ENCODE measurements at regions not wholly inside any gene's neighbourhood (a gene's known extent, or its start where the extent isn't known, plus 50 kb on each side); places are given as distances from the start of the nearest gene placed in this dataset.
A peak's percentile ranks its signal among the peaks of the same experiment; 100 is the strongest.

DNA sequence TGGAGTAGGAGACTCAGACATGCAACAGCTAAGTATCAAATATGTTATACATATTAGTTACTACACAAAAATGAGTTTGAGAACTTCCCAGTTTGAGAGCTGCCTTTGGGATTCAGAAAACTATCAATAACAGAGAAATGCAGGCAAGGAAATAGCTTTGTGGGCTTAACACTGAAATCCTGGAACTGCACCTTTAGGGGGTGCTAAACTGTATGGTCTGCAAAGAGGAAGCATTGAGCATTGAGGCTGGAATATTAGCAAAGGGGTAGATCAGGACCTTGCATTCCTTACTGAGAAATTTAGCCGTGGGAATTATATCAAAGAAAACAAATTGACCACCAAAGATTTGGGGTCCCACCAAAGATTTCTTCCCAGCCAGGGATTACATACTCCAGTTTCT lies 580.0 kb downstream of the ZNF385D start:
- TF ChIP-seq EZH2phosphoT487 (IDR thresholded peaks at IDR 0.05; ENCODE audit: insufficient read depth, low read depth) (no peak), EZH2 (IDR thresholded peaks at IDR 0.05; ENCODE audit: insufficient read depth, poor library complexity, severe bottlenecking) (no peak)
- H3K27me3 ChIP-seq (replicated peaks; ENCODE audit: insufficient read depth), result no peaks in the 10 kb centered on the region
- no peaks in the 10 kb centered on the region for H3K9me2 ChIP-seq (ENCODE audit: insufficient read depth)

GRCh38 chr3:21169948-21170347 lies 581.1 kb downstream of the ZNF385D start:
- H3K4me3 ChIP-seq, result no peak overlapping the region
- no peaks in the 10 kb centered on the region for H3K36me3 ChIP-seq (ENCODE audit: low read depth)
- WGBS, 2 experiments (ENCODE audit: low coverage in 1 of 2, low lambda C conversion rate in 2 of 2, missing lambda C conversion rate in 2 of 2), result 84 to 90% methylated on average over 3 of the region's 3 CpGs
- H3K9me3 ChIP-seq (ENCODE audit: low read depth), result no peaks in the 10 kb centered on the region
- H3K4me1 ChIP-seq (ENCODE audit: insufficient read depth), result peaks cover 11% of the 10 kb centered on the region
- H3K4me2 ChIP-seq (ENCODE audit: unreplicated experiment), result no peak overlapping the region
- peaks cover 15% of the 10 kb centered on the region for H3F3A ChIP-seq (ENCODE audit: insufficient read depth)
- no peaks in the 10 kb centered on the region for H4K20me1 ChIP-seq (ENCODE audit: insufficient read depth)
- DNase-seq, result no peak
- no peak overlapping the region for H3K9ac ChIP-seq
- H3K27ac ChIP-seq, result no peak overlapping the region
- no peak for TF ChIP-seq EZH2 (IDR thresholded peaks at IDR 0.05; ENCODE audit: insufficient read depth, poor library complexity, severe bottlenecking)
- no peak for TF ChIP-seq EZH2phosphoT487 (IDR thresholded peaks at IDR 0.05; ENCODE audit: insufficient read depth, low read depth)
- H3K79me2 ChIP-seq (ENCODE audit: insufficient read depth), result no peaks in the 10 kb centered on the region
- no peaks in the 10 kb centered on the region for H3K27me3 ChIP-seq (replicated peaks; ENCODE audit: insufficient read depth)
- in situ Hi-C loops (cut with MboI), result no loop called here
- H2AFZ ChIP-seq, result no peak overlapping the region
- H3K9me2 ChIP-seq (ENCODE audit: insufficient read depth), result no peaks in the 10 kb centered on the region

More for the DNA sequence above, 580.0 kb downstream of the ZNF385D start:
- Histone ChIP-seq H3K4me2 (ENCODE audit: unreplicated experiment) (no peak overlapping the region), H3K36me3 (ENCODE audit: low read depth) (no peaks in the 10 kb centered on the region), H3K27ac (no peak overlapping the region), H3K79me2 (ENCODE audit: insufficient read depth) (no peaks in the 10 kb centered on the region), H2AFZ (no peak overlapping the region), H3K4me1 (ENCODE audit: insufficient read depth) (peaks cover 13% of the 10 kb centered on the region), H3F3A (ENCODE audit: insufficient read depth) (peaks cover 18% of the 10 kb centered on the region), H3K9ac (no peak overlapping the region), H3K9me3 (ENCODE audit: low read depth) (no peaks in the 10 kb centered on the region), H4K20me1 (ENCODE audit: insufficient read depth) (no peaks in the 10 kb centered on the region), H3K4me3 (no peak overlapping the region)
- 43 to 50% methylated on average over 1 of the region's 1 CpG for WGBS, 2 experiments (ENCODE audit: low coverage in 1 of 2, low lambda C conversion rate in 2 of 2, missing lambda C conversion rate in 2 of 2)
- DNase-seq, result peak; percentile 26
- in situ Hi-C loops (cut with MboI), result no loop called here

- Histone ChIP-seq H3K27ac (no peak overlapping the region), H3K4me2 (ENCODE audit: unreplicated experiment) (no peak overlapping the region), H3K36me3 (ENCODE audit: low read depth) (no peaks in the 10 kb centered on the region), H3K9me3 (ENCODE audit: low read depth) (no peaks in the 10 kb centered on the region), H3K27me3 (replicated peaks; ENCODE audit: insufficient read depth) (no peaks in the 10 kb centered on the region), H2AFZ (no peak overlapping the region), H3K9ac (no peak overlapping the region), H3F3A (ENCODE audit: insufficient read depth) (peaks cover under 1% of the 10 kb centered on the region; the same call in 1 of the 2 replicates), H3K9me2 (ENCODE audit: insufficient read depth) (no peaks in the 10 kb centered on the region), H3K79me2 (ENCODE audit: insufficient read depth) (no peaks in the 10 kb centered on the region), H3K4me3 (no peak overlapping the region), H4K20me1 (ENCODE audit: insufficient read depth) (no peaks in the 10 kb centered on the region), H3K4me1 (ENCODE audit: insufficient read depth) (no peaks in the 10 kb centered on the region)
- WGBS, 2 experiments (ENCODE audit: low coverage in 1 of 2, low lambda C conversion rate in 2 of 2, missing lambda C conversion rate in 2 of 2), result 53 to 62% methylated on average over 2 of the region's 2 CpGs
- TF ChIP-seq EZH2phosphoT487 (IDR thresholded peaks at IDR 0.05; ENCODE audit: insufficient read depth, low read depth) (no peak), EZH2 (IDR thresholded peaks at IDR 0.05; ENCODE audit: insufficient read depth, poor library complexity, severe bottlenecking) (no peak)
- in situ Hi-C loops (cut with MboI), result no loop called here
- DNase-seq, result no peak
These were observed 582.5 kb downstream of the ZNF385D start for GRCh38 chr3:21168471-21168870.

- H3K79me2 ChIP-seq (ENCODE audit: insufficient read depth), result no peaks in the 10 kb centered on the region
- H3K27ac ChIP-seq, result no peak overlapping the region
- no peaks in the 10 kb centered on the region for H4K20me1 ChIP-seq (ENCODE audit: insufficient read depth)
- TF ChIP-seq EZH2 (IDR thresholded peaks at IDR 0.05; ENCODE audit: insufficient read depth, poor library complexity, severe bottlenecking), result no peak
- no peak for TF ChIP-seq EZH2phosphoT487 (IDR thresholded peaks at IDR 0.05; ENCODE audit: insufficient read depth, low read depth)
- no peak overlapping the region for H3K4me2 ChIP-seq (ENCODE audit: unreplicated experiment)
- peaks cover 10% of the 10 kb centered on the region for H3K4me1 ChIP-seq (ENCODE audit: insufficient read depth)
- H3K9me2 ChIP-seq (ENCODE audit: insufficient read depth), result no peaks in the 10 kb centered on the region
- DNase-seq, result no peak
- no peaks in the 10 kb centered on the region for H3K36me3 ChIP-seq (ENCODE audit: low read depth)
- no peak overlapping the region for H3K4me3 ChIP-seq
- in situ Hi-C loops (cut with MboI), result no loop called here
- no peaks in the 10 kb centered on the region for H3K9me3 ChIP-seq (ENCODE audit: low read depth)
- 71 to 72% methylated on average over 3 of the region's 3 CpGs for WGBS, 2 experiments (ENCODE audit: low coverage in 1 of 2, low lambda C conversion rate in 2 of 2, missing lambda C conversion rate in 2 of 2)
- peaks cover 10% of the 10 kb centered on the region for H3F3A ChIP-seq (ENCODE audit: insufficient read depth)
- no peak overlapping the region for H2AFZ ChIP-seq
- no peak overlapping the region for H3K9ac ChIP-seq
- H3K27me3 ChIP-seq (replicated peaks; ENCODE audit: insufficient read depth), result no peaks in the 10 kb centered on the region
These were observed 587.1 kb downstream of the ZNF385D start for GRCh38 chr3:21163956-21164355.

- no peak overlapping the region for H3K9ac ChIP-seq
- peaks cover 20% of the 10 kb centered on the region for H3F3A ChIP-seq (ENCODE audit: insufficient read depth)
- H3K9me3 ChIP-seq (ENCODE audit: low read depth), result no peaks in the 10 kb centered on the region
- DNase-seq, result no peak
- no peaks in the 10 kb centered on the region for H3K79me2 ChIP-seq (ENCODE audit: insufficient read depth)
- H3K36me3 ChIP-seq (ENCODE audit: low read depth), result no peaks in the 10 kb centered on the region
- H3K4me1 ChIP-seq (ENCODE audit: insufficient read depth), result peaks cover 17% of the 10 kb centered on the region
- peak overlapping the region; percentile 70 for H3K4me2 ChIP-seq (ENCODE audit: unreplicated experiment)
- H4K20me1 ChIP-seq (ENCODE audit: insufficient read depth), result no peaks in the 10 kb centered on the region
- no peaks in the 10 kb centered on the region for H3K9me2 ChIP-seq (ENCODE audit: insufficient read depth)
- 5 to 8% methylated on average over 2 of the region's 2 CpGs for WGBS, 2 experiments (ENCODE audit: low coverage in 1 of 2, low lambda C conversion rate in 2 of 2, missing lambda C conversion rate in 2 of 2)
- peak overlapping the region; percentile 32 for H3K27ac ChIP-seq
- no peak overlapping the region for H3K4me3 ChIP-seq
- H3K27me3 ChIP-seq (replicated peaks; ENCODE audit: insufficient read depth), result no peaks in the 10 kb centered on the region
- 0 out of 2 replicates have a peak overlapping the region, but pooled peaks have one; percentile 68 for H2AFZ ChIP-seq
- TF ChIP-seq EZH2phosphoT487 (IDR thresholded peaks at IDR 0.05; ENCODE audit: insufficient read depth, low read depth) (0 out of 2 replicates have a peak, but pooled peaks have one; percentile 18), EZH2 (IDR thresholded peaks at IDR 0.05; ENCODE audit: insufficient read depth, poor library complexity, severe bottlenecking) (no peak)
- in situ Hi-C loops (cut with MboI), result no loop called here
These were observed 591.5 kb downstream of the ZNF385D start for GRCh38 chr3:21159543-21159906.
